GM19025 (cell line): ENCODE measurements at regions not wholly inside any gene's neighbourhood (a gene's known extent, or its start where the extent isn't known, plus 50 kb on each side); places are given as distances from the start of the nearest gene placed in this dataset.
"Not testable (repeated sequence)": the region's sequence is repeated elsewhere in the genome, so short reads cannot be mapped to it uniquely, and the experiment has no call there.

Experiments
- ATAC-seq: cut with Tn5 transposase; IDR thresholded peaks from one replicate; pipeline ENCODE4 v1.9.1; 2021; ENCODE audit warnings: mild to moderate bottlenecking, low read depth, moderate library complexity; ENCODE audit not compliant: unreplicated experiment

DNA sequence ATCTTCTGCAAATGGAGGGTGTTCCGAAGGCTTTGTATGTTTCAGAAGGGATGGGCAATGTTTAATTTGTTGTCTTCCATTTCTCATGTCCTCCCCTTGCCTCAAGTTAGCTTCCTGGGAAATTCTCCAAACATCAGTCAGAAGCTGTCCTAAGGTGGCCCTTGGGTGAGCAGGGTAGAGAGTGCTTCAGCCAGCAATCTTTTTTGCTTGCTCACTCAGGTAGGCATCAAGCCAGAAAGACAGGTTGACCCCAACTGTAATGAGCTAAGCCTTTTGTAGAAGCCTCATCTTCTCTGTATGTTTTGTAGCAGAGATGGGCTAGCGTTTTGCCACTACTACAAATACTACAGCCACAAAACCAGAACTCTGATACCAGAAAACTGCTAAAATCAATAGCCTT is 321.5 kb upstream of the FAM78B start:
- ATAC-seq = no peak

GRCh38 chr1:166489356-166489669 is 322.5 kb upstream of the FAM78B start:
- no peak for ATAC-seq

DNA sequence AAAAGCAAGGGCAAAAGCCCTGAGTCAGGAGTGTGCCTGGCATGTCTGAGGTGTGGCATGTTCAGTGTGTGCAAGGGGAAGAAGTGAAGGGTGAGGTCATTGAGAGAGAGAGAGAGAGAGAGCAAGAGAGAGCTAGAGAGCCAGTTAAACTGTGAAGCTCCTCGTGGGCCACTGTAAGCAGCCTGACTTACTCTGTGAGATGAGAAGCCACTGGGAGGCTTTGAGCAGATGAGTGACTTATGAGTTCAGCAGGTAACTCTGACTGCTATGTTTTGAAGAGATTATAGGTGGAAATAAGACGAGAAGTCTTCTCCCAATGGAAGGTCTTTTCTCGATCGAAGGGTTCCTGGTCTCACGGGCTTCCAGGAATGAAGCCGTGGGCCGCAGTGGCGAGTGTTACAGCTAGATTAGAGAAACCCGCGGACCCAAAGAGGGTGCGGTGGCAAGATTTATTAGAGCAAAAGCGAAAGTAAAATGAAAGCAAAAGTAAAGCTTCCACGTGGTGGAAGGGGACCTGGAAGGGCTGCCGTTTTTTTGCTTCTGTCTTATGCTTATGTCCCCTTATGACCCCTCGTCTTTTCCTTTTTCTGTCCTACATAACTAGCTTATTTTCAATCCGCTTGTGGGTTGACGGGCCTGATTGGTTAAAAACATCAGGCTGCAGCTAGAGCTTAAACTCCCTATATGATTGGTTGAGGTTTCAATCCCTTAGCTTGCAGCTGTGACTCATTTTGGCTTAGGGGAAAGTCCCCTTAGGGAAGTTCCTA is 323.1 kb upstream of the FAM78B start:
- ATAC-seq = peak; percentile 84

- ATAC-seq = no peak
These were observed 323.7 kb upstream of the FAM78B start for GRCh38 chr1:166490437-166490991.

DNA sequence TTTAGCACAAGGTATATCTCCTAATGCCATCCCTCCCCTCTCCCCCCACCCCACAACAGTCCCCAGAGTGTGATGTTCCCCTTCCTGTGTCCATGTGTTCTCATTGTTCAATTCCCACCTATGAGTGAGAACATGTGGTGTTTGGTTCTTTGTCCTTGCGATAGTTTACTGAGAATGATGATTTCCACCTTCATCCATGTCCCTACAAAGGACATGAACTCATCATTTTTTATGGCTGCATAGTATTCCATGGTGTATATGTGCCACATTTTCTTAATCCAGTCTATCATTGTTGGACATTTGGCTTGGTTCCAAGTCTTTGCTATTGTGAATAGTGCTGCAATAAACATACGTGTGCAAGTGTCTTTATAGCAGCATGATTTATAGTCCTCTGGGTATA is 327.0 kb upstream of the FAM78B start:
- not testable (repeated sequence) for ATAC-seq

DNA sequence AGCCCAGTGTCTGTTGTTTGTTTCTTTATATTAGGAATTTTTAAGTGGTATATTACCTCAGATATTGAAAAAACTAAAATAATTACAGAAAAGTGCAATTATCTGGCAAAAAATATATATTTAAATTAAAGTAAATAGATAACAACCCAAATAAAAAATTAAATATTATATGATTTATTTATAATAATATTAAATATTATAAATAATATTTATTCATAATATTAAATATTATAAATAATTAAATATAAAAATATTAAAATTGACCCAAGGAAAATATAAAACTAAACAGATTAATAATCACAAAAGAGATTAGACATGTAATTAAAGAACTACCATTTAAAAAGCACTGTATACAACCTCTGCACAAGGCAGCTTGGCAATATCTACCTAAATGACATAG is 331.9 kb upstream of the POGK start:
- ATAC-seq = no peak

DNA sequence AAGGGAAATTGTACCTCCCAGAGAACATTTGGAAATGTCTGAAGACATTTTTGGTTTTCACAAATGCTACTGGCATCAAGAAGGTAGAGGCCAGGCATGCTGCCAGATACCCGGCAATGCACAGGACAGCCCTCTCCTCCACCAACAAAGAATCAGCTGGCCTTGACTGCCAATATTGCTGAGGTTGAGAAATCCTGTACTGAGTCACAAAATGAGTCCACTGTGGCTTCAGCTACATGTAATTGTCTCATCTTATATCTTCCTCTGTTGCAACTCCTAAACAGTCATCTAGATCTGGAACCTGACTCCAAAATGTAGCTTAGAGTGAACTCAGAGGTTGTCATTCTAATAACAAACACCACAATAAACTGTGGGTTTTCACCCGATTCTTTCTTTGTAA is 327.5 kb upstream of the POGK start:
- no peak for ATAC-seq

DNA sequence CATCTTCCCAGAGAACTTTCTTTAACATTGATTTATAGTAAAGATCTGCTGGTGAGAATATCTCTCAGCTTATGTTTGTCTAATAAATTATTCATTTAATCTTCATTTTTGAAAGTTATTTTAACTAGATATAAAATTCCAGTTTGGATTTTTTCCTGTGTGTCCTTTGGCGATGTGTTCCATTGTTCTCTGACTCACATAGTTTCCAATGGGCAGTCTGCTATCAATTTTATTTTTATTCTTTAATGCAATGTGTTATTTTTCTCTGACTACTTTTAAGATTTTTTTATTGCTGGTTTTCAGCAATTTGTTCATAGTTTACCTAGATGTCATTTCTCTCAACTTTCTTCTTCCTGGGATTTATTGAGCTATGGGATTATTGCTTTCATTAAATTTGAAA is 325.2 kb upstream of the POGK start:
- ATAC-seq = no peak

DNA sequence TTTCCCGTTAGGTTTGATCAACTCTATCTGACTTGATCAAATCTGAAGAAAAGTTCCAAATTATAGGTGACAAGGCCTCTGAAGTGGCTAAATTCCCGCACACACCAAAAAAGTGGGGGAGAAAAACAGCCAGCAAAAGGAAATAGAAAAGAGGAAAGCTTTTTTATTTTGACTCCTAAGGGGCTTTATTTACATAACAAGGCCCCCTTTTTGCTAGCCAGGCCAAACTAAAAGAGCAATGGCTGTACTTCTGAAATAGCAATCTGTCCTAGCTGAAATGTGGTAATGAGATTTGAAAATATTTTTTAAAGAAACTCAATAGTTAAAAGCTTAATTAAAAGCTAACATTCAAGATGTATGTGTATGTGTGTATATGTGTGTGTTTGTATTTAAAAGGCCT is 311.5 kb upstream of the POGK start:
- no peak for ATAC-seq

- no peak for ATAC-seq
These were observed 300.6 kb upstream of the POGK start for GRCh38 chr1:166538646-166539045.

- no peak for ATAC-seq
These were observed 295.2 kb upstream of the POGK start for GRCh38 chr1:166544036-166544435.

- no peak for ATAC-seq
These were observed 294.7 kb upstream of the POGK start for GRCh38 chr1:166544561-166544960.

GRCh38 chr1:166552706-166553105 is 286.6 kb upstream of the POGK start:
- no peak for ATAC-seq

GRCh38 chr1:166570954-166571353 is 268.3 kb upstream of the POGK start:
- ATAC-seq = no peak

DNA sequence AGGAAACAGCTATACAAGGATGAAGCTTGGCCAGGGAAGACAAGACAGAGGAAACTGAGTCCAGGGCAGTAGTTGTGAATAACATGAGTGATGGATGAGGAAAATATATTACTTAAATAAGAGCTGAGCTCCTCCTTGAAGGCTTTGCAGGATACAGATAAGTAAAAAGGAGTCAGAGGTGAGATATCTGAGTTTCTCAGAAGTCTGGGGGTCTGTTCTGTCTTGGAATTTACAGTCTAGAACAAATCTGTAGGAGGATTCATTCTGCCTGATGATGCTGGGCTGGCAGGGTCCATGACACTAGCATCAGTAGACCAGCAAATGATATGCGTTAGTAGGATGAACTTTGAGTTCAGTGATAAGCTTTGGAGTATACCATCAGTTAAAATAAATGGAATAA is 266.1 kb upstream of the POGK start:
- ATAC-seq = no peak

GRCh38 chr1:166579557-166580501 is 259.4 kb upstream of the POGK start:
- no peak for ATAC-seq

- ATAC-seq = no peak
These were observed 250.5 kb upstream of the POGK start for GRCh38 chr1:166588741-166589140.

DNA sequence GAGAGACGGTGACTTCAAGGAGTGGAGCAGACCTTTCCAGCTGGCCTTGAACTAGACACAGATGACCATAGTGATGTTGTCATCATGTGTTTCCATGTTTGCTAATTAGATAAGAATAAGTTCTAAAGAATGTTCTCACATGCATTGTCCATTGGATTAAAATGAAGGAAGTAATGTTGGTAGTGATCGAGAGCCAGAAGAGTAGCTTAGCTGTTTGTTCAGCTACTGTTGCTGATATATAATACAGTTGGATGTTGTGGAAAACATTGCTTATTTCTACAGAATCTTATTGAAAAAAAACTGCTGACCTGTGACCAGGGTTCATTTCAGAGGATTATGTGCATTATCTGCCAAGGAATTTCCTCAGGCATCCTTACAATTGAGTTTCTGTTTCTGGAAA is 249.1 kb upstream of the POGK start:
- no peak for ATAC-seq

- no peak for ATAC-seq
These were observed 244.6 kb upstream of the POGK start for GRCh38 chr1:166594646-166595045.

DNA sequence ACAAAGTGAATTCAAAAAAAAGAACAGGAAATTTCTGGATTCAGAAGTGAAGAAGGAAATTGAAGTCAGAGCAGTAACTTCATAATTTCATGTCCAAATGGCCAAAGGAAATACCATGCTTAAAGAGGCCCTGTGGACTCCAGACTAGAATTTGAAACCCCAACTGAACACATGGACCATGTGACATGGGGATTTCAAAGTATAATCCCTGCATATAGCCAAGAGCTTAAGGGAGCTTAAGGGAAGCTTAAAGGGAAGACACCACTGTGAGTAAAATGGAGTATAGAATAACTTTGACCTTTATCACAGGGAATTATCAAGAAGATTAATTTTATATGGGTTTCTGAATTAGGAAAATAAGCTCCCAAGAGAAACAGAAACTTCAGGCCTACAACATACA is 241.8 kb upstream of the POGK start:
- ATAC-seq = no peak

- ATAC-seq = no peak
These were observed 238.7 kb upstream of the POGK start for GRCh38 chr1:166600574-166600973.
